ENCODE measurements at regions not wholly inside any gene's neighbourhood (a gene's known extent, or its start where the extent isn't known, plus 50 kb on each side); places are given as distances from the start of the nearest gene placed in this dataset.

DNA sequence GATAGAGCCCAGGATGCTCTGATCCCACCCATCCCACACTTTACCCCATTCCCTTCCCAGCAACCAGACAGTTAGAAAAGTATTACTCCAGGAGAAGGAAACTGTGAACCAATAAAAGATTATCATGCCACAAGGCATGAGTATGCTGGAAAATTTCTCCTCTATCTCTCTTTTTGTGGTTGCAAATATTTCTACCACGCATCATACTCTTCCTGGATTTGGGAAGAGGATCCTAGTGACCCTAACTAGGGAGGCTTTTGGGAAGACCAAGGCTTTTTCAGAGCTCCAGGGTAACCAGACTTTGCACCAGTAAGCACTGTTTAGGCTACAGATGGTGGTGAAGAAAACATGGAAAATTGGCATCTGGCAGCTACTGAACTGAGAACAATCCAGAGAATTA is 257.6 kb upstream of the CLNK start:
- H3K9ac ChIP-seq (ENCODE audit: low read depth in 1 of 2, low read length in 2 of 2): no peak overlapping the region
- H3K9me3 ChIP-seq (ENCODE audit: control insufficient read depth in 4 of 4, low read length in 3 of 4): peaks cover 4 to 12% (median 5%) of the 10 kb centered on the region in 4 donors
- TF ChIP-seq NR2F2 (IDR thresholded peaks at IDR 0.05) (no peak), JUND (IDR thresholded peaks at IDR 0.05) (no peak), REST (IDR thresholded peaks at IDR 0.05) (no peak), TAF1 (conservative IDR thresholded peaks at IDR 0.05) (no peak), GABPA (IDR thresholded peaks at IDR 0.05 in 1 of 2, conservative IDR thresholded peaks at IDR 0.05 in 1 of 2) (no peak), HNF4A (conservative IDR thresholded peaks at IDR 0.05) (no peak), FOXA2 (IDR thresholded peaks at IDR 0.05) (no peak), FOXA1 (IDR thresholded peaks at IDR 0.05) (no peak), CTCF (IDR thresholded peaks at IDR 0.05; ENCODE audit: low read depth, low read length, missing input control) (no peak), YY1 (IDR thresholded peaks at IDR 0.05) (no peak), EGR1 (IDR thresholded peaks at IDR 0.05; ENCODE audit: low read depth in 2 of 2) (no peak), HNF4G (IDR thresholded peaks at IDR 0.05) (no peak), SP1 (IDR thresholded peaks at IDR 0.05) (no peak)
- TF ChIP-seq, protein P1, sequence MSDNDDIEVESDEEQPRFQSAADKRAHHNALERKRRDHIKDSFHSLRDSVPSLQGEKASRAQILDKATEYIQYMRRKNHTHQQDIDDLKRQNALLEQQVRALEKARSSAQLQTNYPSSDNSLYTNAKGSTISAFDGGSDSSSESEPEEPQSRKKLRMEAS (IDR thresholded peaks at IDR 0.05): no peak
- H3K27ac ChIP-seq (ENCODE audit: low read depth in 1 of 2, low read length in 2 of 2): no peak overlapping the region
- H3K4me3 ChIP-seq (ENCODE audit: low read depth in 1 of 3, low read length in 3 of 3): no peak overlapping the region
- peaks cover 0 to 3% (median 0%) of the 10 kb centered on the region in 4 donors for H3K27me3 ChIP-seq (ENCODE audit: control insufficient read depth in 4 of 4, insufficient read depth in 4 of 4, low read length in 3 of 4)
- H3K4me1 ChIP-seq (ENCODE audit: control insufficient read depth in 4 of 4, insufficient read depth in 4 of 4, low read length in 3 of 4): no peaks in the 10 kb centered on the region
- WGBS: 87% methylated on average over 1 of the region's 1 CpG
- DNase-seq (ENCODE audit: low spot score): no peak
- H3K36me3 ChIP-seq (ENCODE audit: control insufficient read depth in 4 of 4, insufficient read depth in 3 of 4, low read depth in 1 of 4, low read length in 3 of 4): no peaks in the 10 kb centered on the region

DNA sequence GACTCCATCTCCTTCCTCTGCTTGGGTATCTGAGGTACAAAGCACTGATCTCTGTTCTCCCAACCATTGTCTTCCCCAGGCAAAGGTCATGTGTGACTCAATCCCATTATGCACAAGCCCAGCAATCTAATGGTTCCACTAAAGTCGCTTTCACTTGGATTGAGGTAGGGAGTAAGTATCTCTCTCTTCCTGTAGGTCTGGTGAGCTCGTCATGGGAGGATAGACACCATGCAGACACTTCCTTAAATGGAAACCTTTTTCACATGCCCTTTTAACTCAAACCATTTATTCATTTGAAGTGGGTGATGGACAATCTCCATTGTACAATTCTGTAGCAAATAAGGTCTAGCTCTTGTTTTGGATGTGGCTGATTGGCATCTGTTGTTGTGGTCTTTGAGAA is 245.2 kb upstream of the CLNK start:
- 76% methylated on average over 2 of the region's 2 CpGs for WGBS
- H3K27ac ChIP-seq (ENCODE audit: low read depth in 1 of 2, low read length in 2 of 2): no peak overlapping the region
- no peak for DNase-seq (ENCODE audit: low spot score)
- H3K36me3 ChIP-seq (ENCODE audit: control insufficient read depth in 4 of 4, insufficient read depth in 3 of 4, low read depth in 1 of 4, low read length in 3 of 4): no peaks in the 10 kb centered on the region
- TF ChIP-seq GABPA (IDR thresholded peaks at IDR 0.05 in 1 of 2, conservative IDR thresholded peaks at IDR 0.05 in 1 of 2) (no peak), RAD21 (IDR thresholded peaks at IDR 0.05) (no peak)
- H3K9ac ChIP-seq (ENCODE audit: low read depth in 1 of 2, low read length in 2 of 2): no peak overlapping the region
- no peak overlapping the region for H3K4me3 ChIP-seq (ENCODE audit: low read depth in 1 of 3, low read length in 3 of 3)
- H3K4me1 ChIP-seq (ENCODE audit: control insufficient read depth in 4 of 4, insufficient read depth in 4 of 4, low read length in 3 of 4): no peaks in the 10 kb centered on the region
- peaks cover 0 to 3% (median 1%) of the 10 kb centered on the region in 4 donors for H3K9me3 ChIP-seq (ENCODE audit: control insufficient read depth in 4 of 4, low read length in 3 of 4)
- no peaks in the 10 kb centered on the region for H3K27me3 ChIP-seq (ENCODE audit: control insufficient read depth in 4 of 4, insufficient read depth in 4 of 4, low read length in 3 of 4)

Measured in liver (tissue), 8 donors.